Calu3 (cell line): ENCODE measurements at regions not wholly inside any gene's neighbourhood (a gene's known extent, or its start where the extent isn't known, plus 50 kb on each side); places are given as distances from the start of the nearest gene placed in this dataset.

Source experiments
- BruUV-seq: library from RNA; stranded (reverse); fragments of 400-500 nt; replicated peaks from 2 replicates; lab custom pipeline; 2021; lab: Mats Ljungman, UMichigan
- CTCF ChIA-PET: fragments of 300-600 bp; sonication (Branson Sonifier 250); formaldehyde crosslinking; loops from one replicate; lab custom pipeline; 2022; ENCODE audit warnings: antibody characterized with exemption; lab: Charles Lee
- DNase-seq: peaks from one replicate; pipeline ENCODE4 v3.0.0; 2022
- H3K27ac Mint-ChIP-seq: one replicate; pipeline ENCODE4 v1.8.0; 2022; ENCODE audit warnings: mixed read lengths; ENCODE audit not compliant: unreplicated experiment
- H3K27me3 Mint-ChIP-seq: one replicate; pipeline ENCODE4 v1.8.0; 2022; ENCODE audit warnings: mixed read lengths; ENCODE audit not compliant: unreplicated experiment
- H3K36me3 Mint-ChIP-seq: one replicate; pipeline ENCODE4 v1.8.0; 2022; ENCODE audit warnings: mild to moderate bottlenecking, moderate library complexity, mixed read lengths; ENCODE audit not compliant: insufficient read depth, unreplicated experiment
- H3K4me1 Mint-ChIP-seq: one replicate; pipeline ENCODE4 v1.8.0; 2022; ENCODE audit warnings: mild to moderate bottlenecking, low read depth, mixed read lengths; ENCODE audit not compliant: unreplicated experiment
- H3K4me3 Mint-ChIP-seq: one replicate; pipeline ENCODE4 v1.8.0; 2022; ENCODE audit warnings: mild to moderate bottlenecking, low read depth, moderate library complexity, mixed read lengths; ENCODE audit not compliant: unreplicated experiment
- H3K9me3 Mint-ChIP-seq: one replicate; pipeline ENCODE4 v1.8.0; 2022; ENCODE audit warnings: low read depth, mixed read lengths; ENCODE audit not compliant: unreplicated experiment
- intact Hi-C: fragments of 100-400 bp; cut with micrococcal nuclease; formaldehyde crosslinking; loops from one replicate; pipeline ENCODE4 v1.10.0; 2022; ENCODE audit not compliant: unreplicated experiment
- TF ChIP-seq, protein P1 (sequence below): fragments of 200-600 bp; IDR thresholded peaks from one replicate; pipeline ENCODE4 v1.8.0; 2022; ENCODE audit warnings: antibody characterized with exemption; ENCODE audit not compliant: unreplicated experiment

DNA sequence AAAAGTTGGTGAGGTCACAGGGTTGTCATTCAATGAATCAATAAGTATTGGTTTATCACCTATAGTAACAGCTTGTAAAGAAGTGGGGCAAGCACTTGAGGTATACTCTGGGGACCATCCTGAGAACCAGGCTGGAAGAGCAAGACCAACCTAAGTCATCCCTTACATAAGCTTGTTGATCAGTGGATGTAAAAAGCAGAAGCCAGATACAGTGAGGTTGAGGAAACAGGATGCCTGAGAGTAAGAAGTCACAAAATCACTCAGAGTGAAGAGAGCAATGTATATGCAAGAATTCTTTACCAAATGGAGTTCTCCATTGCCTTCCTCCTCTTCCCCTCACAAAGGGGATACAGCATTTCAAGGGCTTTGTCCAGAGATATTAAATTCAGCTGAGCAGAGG, 76.3 kb upstream of the PACRGL start:
- CTCF ChIA-PET, result no interaction called here
- DNase-seq, result no peak
- no peaks in the 10 kb centered on the region for H3K36me3 Mint-ChIP-seq
- no peaks in the 10 kb centered on the region for H3K9me3 Mint-ChIP-seq
- intact Hi-C loops, result no loop called here
- no peak overlapping the region for H3K27ac Mint-ChIP-seq
- H3K4me1 Mint-ChIP-seq, result peaks cover 7% of the 10 kb centered on the region
- BruUV-seq, result no TSS peak
- TF ChIP-seq, protein P1, sequence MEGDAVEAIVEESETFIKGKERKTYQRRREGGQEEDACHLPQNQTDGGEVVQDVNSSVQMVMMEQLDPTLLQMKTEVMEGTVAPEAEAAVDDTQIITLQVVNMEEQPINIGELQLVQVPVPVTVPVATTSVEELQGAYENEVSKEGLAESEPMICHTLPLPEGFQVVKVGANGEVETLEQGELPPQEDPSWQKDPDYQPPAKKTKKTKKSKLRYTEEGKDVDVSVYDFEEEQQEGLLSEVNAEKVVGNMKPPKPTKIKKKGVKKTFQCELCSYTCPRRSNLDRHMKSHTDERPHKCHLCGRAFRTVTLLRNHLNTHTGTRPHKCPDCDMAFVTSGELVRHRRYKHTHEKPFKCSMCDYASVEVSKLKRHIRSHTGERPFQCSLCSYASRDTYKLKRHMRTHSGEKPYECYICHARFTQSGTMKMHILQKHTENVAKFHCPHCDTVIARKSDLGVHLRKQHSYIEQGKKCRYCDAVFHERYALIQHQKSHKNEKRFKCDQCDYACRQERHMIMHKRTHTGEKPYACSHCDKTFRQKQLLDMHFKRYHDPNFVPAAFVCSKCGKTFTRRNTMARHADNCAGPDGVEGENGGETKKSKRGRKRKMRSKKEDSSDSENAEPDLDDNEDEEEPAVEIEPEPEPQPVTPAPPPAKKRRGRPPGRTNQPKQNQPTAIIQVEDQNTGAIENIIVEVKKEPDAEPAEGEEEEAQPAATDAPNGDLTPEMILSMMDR, result no peak
- H3K27me3 Mint-ChIP-seq, result no peaks in the 10 kb centered on the region
- no peak overlapping the region for H3K4me3 Mint-ChIP-seq

DNA sequence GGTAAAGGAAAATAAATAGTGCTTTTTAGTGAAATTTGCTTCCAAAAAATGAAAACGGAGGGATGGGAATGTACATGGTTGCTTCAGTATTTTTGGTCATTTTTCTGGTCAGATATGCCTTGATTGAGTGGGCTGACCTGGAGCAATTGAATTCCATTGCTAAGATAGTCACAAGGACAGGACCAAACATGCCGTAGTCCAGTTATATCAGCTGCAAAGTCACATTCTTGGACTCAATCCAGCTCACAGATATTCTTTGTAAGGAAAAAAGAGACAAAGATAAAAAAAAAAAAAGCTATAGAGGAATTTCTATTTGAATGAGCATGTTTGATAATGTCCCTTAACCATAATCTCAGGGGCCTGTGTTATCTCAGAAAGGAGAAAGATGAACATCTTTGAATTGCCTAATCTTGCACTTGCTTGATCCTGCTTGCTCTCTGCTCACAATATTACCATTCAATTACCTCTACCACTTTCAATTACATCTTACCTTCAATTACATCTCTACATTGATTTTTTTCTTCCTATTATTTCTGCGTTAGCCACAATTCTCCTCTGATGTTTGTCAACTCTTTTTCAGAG, 75.4 kb upstream of the PACRGL start:
- BruUV-seq, result no TSS peak
- Mint-ChIP-seq H3K9me3 (no peaks in the 10 kb centered on the region), H3K27ac (no peak overlapping the region), H3K27me3 (no peaks in the 10 kb centered on the region), H3K36me3 (no peaks in the 10 kb centered on the region), H3K4me3 (no peak overlapping the region), H3K4me1 (peaks cover 7% of the 10 kb centered on the region)
- DNase-seq, result no peak
- TF ChIP-seq, protein P1, result no peak
- intact Hi-C loops, result no loop called here
- CTCF ChIA-PET, result no interaction called here

DNA sequence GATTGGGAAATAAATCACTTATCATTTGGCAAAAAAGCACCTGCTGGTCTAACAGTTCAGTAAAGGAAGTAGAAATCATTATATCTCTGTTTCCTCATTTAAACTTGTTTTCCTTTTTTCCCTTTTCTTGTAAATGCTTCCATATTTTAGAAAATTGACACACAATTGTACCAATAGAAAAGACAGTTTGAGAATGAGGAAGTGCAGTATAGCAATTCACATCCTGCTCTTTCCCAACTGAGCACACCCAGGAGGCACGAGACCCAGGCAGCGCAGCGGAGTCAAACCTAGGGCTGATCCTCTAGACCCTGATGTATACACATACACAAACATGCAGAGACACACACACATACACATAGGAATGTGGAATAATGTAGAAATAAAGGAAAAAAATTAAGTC, 74.8 kb upstream of the PACRGL start:
- peaks cover 7% of the 10 kb centered on the region for H3K4me1 Mint-ChIP-seq
- H3K27ac Mint-ChIP-seq, result no peak overlapping the region
- no TSS peak for BruUV-seq
- intact Hi-C loops, result no loop called here
- TF ChIP-seq, protein P1, result no peak
- no peak for DNase-seq
- CTCF ChIA-PET, result interaction anchor here (0.6 kb wide), 1 partner anchor 191 kb away, joined by 5 read pairs; no protein-coding TSS in a partner anchor
- H3K4me3 Mint-ChIP-seq, result no peak overlapping the region
- H3K27me3 Mint-ChIP-seq, result no peaks in the 10 kb centered on the region
- no peaks in the 10 kb centered on the region for H3K36me3 Mint-ChIP-seq
- H3K9me3 Mint-ChIP-seq, result no peaks in the 10 kb centered on the region

DNA sequence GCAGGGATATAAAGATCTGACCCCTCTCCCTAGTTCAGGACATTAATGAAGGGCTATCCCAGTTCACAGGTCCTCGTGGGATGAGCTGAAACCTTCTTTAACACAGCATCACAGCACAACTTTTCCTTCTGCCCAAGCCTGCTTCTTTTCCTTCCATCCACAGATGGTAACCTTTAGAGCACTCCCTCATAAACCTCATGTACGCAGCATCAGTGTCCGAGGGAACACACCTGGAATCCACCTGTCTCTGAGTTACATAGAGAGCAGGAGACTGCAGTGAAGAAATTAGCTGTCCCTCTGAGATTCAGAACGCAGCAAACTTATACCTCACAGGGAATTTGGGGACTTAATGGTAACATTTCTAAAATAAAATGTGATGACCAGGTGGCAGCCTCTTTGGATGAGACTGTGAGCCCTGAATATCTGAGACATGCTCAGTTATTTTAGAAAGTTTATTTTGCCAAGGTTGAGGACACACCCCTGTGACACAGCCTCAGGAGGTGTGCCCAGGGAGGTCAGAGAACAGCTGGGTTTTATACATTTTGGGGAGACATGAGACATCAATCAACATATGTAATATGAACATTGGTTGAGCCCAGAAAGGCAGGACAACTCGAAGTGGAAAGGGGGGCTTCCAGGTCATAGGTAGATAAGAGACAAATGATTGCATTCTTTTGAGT, 73.8 kb upstream of the PACRGL start:
- intact Hi-C loops, result no loop called here
- no peak for DNase-seq
- TF ChIP-seq, protein P1, result no peak
- H3K27me3 Mint-ChIP-seq, result no peaks in the 10 kb centered on the region
- no peaks in the 10 kb centered on the region for H3K9me3 Mint-ChIP-seq
- no TSS peak for BruUV-seq
- CTCF ChIA-PET, result no interaction called here
- H3K4me1 Mint-ChIP-seq, result peaks cover 7% of the 10 kb centered on the region
- H3K36me3 Mint-ChIP-seq, result no peaks in the 10 kb centered on the region
- H3K27ac Mint-ChIP-seq, result no peak overlapping the region
- no peak overlapping the region for H3K4me3 Mint-ChIP-seq
